MM.1S (cell line): ENCODE measurements at regions not wholly inside any gene's neighbourhood (a gene's known extent, or its start where the extent isn't known, plus 50 kb on each side); places are given as distances from the start of the nearest gene placed in this dataset.

Experiments
- DNase-seq: peaks from one replicate; pipeline ENCODE4 v3.0.0-alpha.2; 2015
- H2AFZ ChIP-seq: fragments of 300-600 bp; sonication (generic); 2 replicates; pipeline ENCODE4 v1.6.0; 2016; ENCODE audit warnings: antibody characterized with exemption, low read length
- H3F3A ChIP-seq: fragments of 300-600 bp; sonication (generic); 2 replicates; pipeline ENCODE4 v1.6.1; 2016; ENCODE audit warnings: mild to moderate bottlenecking, antibody characterized with exemption, low read length, moderate library complexity, mixed read lengths; ENCODE audit not compliant: insufficient read depth
- H3K27ac ChIP-seq: fragments of 300-600 bp; sonication (generic); 2 replicates; pipeline ENCODE4 v1.5.1; 2016; ENCODE audit warnings: mild to moderate bottlenecking, low read length
- H3K27me3 ChIP-seq: fragments of 300-600 bp; sonication (generic); replicated peaks from 2 replicates; pipeline ENCODE4 v1.6.0; 2016; ENCODE audit warnings: low read length; ENCODE audit not compliant: insufficient read depth
- H3K36me3 ChIP-seq: fragments of 300-600 bp; sonication (generic); replicated peaks from 2 replicates; pipeline ENCODE4 v1.6.1; 2016; ENCODE audit warnings: mild to moderate bottlenecking, low read length, mixed read lengths; ENCODE audit not compliant: insufficient read depth
- H3K4me1 ChIP-seq: fragments of 300-600 bp; sonication (generic); 2 replicates; pipeline ENCODE4 v1.6.1; 2016; ENCODE audit warnings: low read length, mixed read lengths
- H3K4me2 ChIP-seq: fragments of 300-600 bp; sonication (generic); 2 replicates; pipeline ENCODE4 v1.6.0; 2016; ENCODE audit warnings: low read depth, low read length
- H3K4me3 ChIP-seq: fragments of 300-600 bp; sonication (generic); 2 replicates; pipeline ENCODE4 v1.5.1; 2016; ENCODE audit warnings: low read length, mixed read lengths
- H3K79me2 ChIP-seq: fragments of 300-600 bp; sonication (generic); 2 replicates; pipeline ENCODE4 v1.6.1; 2016; ENCODE audit warnings: mixed run types, low read length, mixed read lengths
- H3K9ac ChIP-seq: fragments of 300-600 bp; sonication (generic); 2 replicates; pipeline ENCODE4 v1.6.1; 2016; ENCODE audit warnings: low read length, mixed read lengths
- H3K9me2 ChIP-seq: fragments of 300-600 bp; sonication (generic); replicated peaks from 2 replicates; pipeline ENCODE4 v1.6.1; 2016; ENCODE audit warnings: mild to moderate bottlenecking, low read length, mixed read lengths; ENCODE audit not compliant: insufficient read depth
- H3K9me3 ChIP-seq: fragments of 300-600 bp; sonication (generic); replicated peaks from 2 replicates; pipeline ENCODE4 v1.6.1; 2016; ENCODE audit warnings: mild to moderate bottlenecking, low read length, mixed read lengths; ENCODE audit not compliant: insufficient read depth
- H4K20me1 ChIP-seq: fragments of 300-600 bp; sonication (generic); 2 replicates; pipeline ENCODE4 v1.6.1; 2016; ENCODE audit warnings: mild to moderate bottlenecking, low read length, moderate library complexity, mixed read lengths; ENCODE audit not compliant: insufficient read depth
- CTCF ChIP-seq: fragments of 300-600 bp; sonication (generic); IDR thresholded peaks from 2 replicates; pipeline ENCODE4 v1.5.1; 2016; ENCODE audit warnings: antibody characterized with exemption, low read length, mixed read lengths
- EZH2 ChIP-seq: fragments of 300-600 bp; sonication (generic); optimal IDR thresholded peaks from 2 replicates; pipeline ENCODE3; 2017; ENCODE audit warnings: low read depth, mild to moderate bottlenecking, antibody characterized with exemption, low read length, mixed read lengths
- EZH2phosphoT487 ChIP-seq: fragments of 300-600 bp; sonication (generic); IDR thresholded peaks from 2 replicates; pipeline ENCODE4 v1.6.1; 2018; ENCODE audit warnings: antibody characterized with exemption, low read length

GRCh38 chr5:92562065-92562464 is 1019.0 kb downstream of the NR2F1-AS1 start:
- no peak overlapping the region for H3K4me2 ChIP-seq
- H3K9me3 ChIP-seq: no peaks in the 10 kb centered on the region
- no peak for DNase-seq
- H3K36me3 ChIP-seq: no peaks in the 10 kb centered on the region
- H3K79me2 ChIP-seq: no peaks in the 10 kb centered on the region
- no peaks in the 10 kb centered on the region for H3K9me2 ChIP-seq
- peaks cover 16% of the 10 kb centered on the region for H3K4me1 ChIP-seq
- TF ChIP-seq EZH2phosphoT487: no peak
- no peak for TF ChIP-seq CTCF
- no peak for TF ChIP-seq EZH2
- H2AFZ ChIP-seq: no peak overlapping the region
- H3K9ac ChIP-seq: no peak overlapping the region
- H3F3A ChIP-seq: no peaks in the 10 kb centered on the region
- H3K4me3 ChIP-seq: no peak overlapping the region
- H3K27me3 ChIP-seq: no peaks in the 10 kb centered on the region
- no peaks in the 10 kb centered on the region for H4K20me1 ChIP-seq
- no peak overlapping the region for H3K27ac ChIP-seq

- no peaks in the 10 kb centered on the region for H3F3A ChIP-seq
- no peaks in the 10 kb centered on the region for H3K36me3 ChIP-seq
- no peaks in the 10 kb centered on the region for H4K20me1 ChIP-seq
- no peak overlapping the region for H3K4me3 ChIP-seq
- no peak overlapping the region for H3K9ac ChIP-seq
- H2AFZ ChIP-seq: no peak overlapping the region
- DNase-seq: no peak
- H3K27me3 ChIP-seq: no peaks in the 10 kb centered on the region
- TF ChIP-seq CTCF (no peak), EZH2 (no peak), EZH2phosphoT487 (no peak)
- no peak overlapping the region for H3K4me2 ChIP-seq
- no peaks in the 10 kb centered on the region for H3K9me3 ChIP-seq
- no peaks in the 10 kb centered on the region for H3K79me2 ChIP-seq
- H3K27ac ChIP-seq: no peak overlapping the region
- H3K9me2 ChIP-seq: no peaks in the 10 kb centered on the region
- H3K4me1 ChIP-seq: peaks cover 16% of the 10 kb centered on the region
Observed at GRCh38 chr5:92561411-92561959, 1019.5 kb downstream of the NR2F1-AS1 start.

GRCh38 chr5:92560698-92561401 is 1020.2 kb downstream of the NR2F1-AS1 start:
- TF ChIP-seq CTCF: no peak
- no peak for TF ChIP-seq EZH2
- TF ChIP-seq EZH2phosphoT487: no peak
- no peak overlapping the region for H3K9ac ChIP-seq
- H3K27ac ChIP-seq: no peak overlapping the region
- peaks cover 13% of the 10 kb centered on the region for H3K4me1 ChIP-seq
- no peaks in the 10 kb centered on the region for H3K36me3 ChIP-seq
- no peak overlapping the region for H2AFZ ChIP-seq
- no peaks in the 10 kb centered on the region for H4K20me1 ChIP-seq
- no peak overlapping the region for H3K4me3 ChIP-seq
- no peak overlapping the region for H3K4me2 ChIP-seq
- no peaks in the 10 kb centered on the region for H3K9me2 ChIP-seq
- H3F3A ChIP-seq: no peaks in the 10 kb centered on the region
- H3K79me2 ChIP-seq: no peaks in the 10 kb centered on the region
- DNase-seq: no peak
- H3K9me3 ChIP-seq: no peaks in the 10 kb centered on the region
- no peaks in the 10 kb centered on the region for H3K27me3 ChIP-seq
